ENCODE measurements at regions not wholly inside any gene's neighbourhood (a gene's known extent, or its start where the extent isn't known, plus 50 kb on each side); places are given as distances from the start of the nearest gene placed in this dataset.

GRCh38 chrX:10090319-10090718 is 66.5 kb upstream of the CLCN4 start:
- FAIRE-seq = peak; percentile 56
- H3K4me3 ChIP-seq (replicated peaks in 1 of 3; ENCODE audit: insufficient read depth in 1 of 3, low read depth in 2 of 3, low read length in 3 of 3) = no peak overlapping the region

DNA sequence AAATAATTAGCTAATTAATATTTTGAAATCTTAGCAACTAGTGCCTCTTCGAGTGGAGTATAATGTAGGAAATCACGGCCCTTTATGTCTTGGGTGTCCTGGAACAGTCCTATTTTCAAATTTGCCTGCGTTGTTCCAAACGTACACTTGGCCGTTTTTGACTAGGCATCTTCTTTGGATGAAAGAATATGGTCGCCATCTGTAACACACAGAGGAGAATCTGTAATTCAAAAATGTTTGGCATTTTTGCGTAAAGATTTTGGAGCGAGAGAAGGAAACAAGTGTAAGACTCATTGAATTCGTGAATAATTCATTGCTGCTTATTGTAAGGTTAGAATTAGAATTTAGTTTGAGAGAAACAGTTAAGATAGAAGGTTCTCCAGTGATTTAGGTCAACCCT is 61.5 kb upstream of the CLCN4 start:
- CTCF ChIA-PET (ENCODE audit: low intra/inter-chr PET ratio, low total read pairs) = no interaction called here
- no peak overlapping the region for H3K27ac ChIP-seq (ENCODE audit: extremely low read length, insufficient read depth, low read length)
- H4K20me1 ChIP-seq (ENCODE audit: insufficient read depth, low read length) = no peaks in the 10 kb centered on the region
- H3K4me2 ChIP-seq (ENCODE audit: low read depth, low read length) = no peak overlapping the region
- H3K36me3 ChIP-seq (replicated peaks in 1 of 2; ENCODE audit: control insufficient read depth in 1 of 2, insufficient read depth in 2 of 2, low read length in 2 of 2) = no peaks in the 10 kb centered on the region; a peak in 1 of 5 replicates
- BruUV-seq (replicated peaks) = no TSS peak
- ATAC-seq (no peak), FAIRE-seq (no peak), DNase-seq (ENCODE audit: low spot score) (no peak)
- H3K4me3 ChIP-seq (replicated peaks in 1 of 3; ENCODE audit: insufficient read depth in 1 of 3, low read depth in 2 of 3, low read length in 3 of 3) = no peak overlapping the region
- peaks cover 4% of the 10 kb centered on the region for H3K4me1 ChIP-seq (ENCODE audit: insufficient read depth, low read length)
- H3K79me2 ChIP-seq (ENCODE audit: insufficient read depth, low read length) = no peaks in the 10 kb centered on the region
- no peak overlapping the region for H2AFZ ChIP-seq (ENCODE audit: low read length)
- in situ Hi-C loops (cut with HindIII; ENCODE audit: extremely low pct_ligation_motif_present, low pct_unique_long_range_greater_than_20kb) (no loop called here), intact Hi-C loops (cut with micrococcal nuclease; ENCODE audit: unreplicated experiment) (no loop called here)
- TF ChIP-seq ZSCAN29 (CRISPR knock-in tag; conservative IDR thresholded peaks at IDR 0.05) = no peak
- no peak for TF ChIP-seq NFYC (CRISPR knock-in tag; IDR thresholded peaks at IDR 0.05)
- TF ChIP-seq KLF12 (CRISPR knock-in tag; IDR thresholded peaks at IDR 0.05; ENCODE audit: borderline replicate concordance) = no peak
- no peak for TF ChIP-seq KDM3A (CRISPR knock-in tag; IDR thresholded peaks at IDR 0.05; ENCODE audit: low read depth)
- no peak for TF ChIP-seq HOXA9 (CRISPR knock-in tag; IDR thresholded peaks at IDR 0.05; ENCODE audit: borderline replicate concordance)
- no peak for TF ChIP-seq RXRA (CRISPR knock-in tag; IDR thresholded peaks at IDR 0.05)
- TF ChIP-seq ZNF567 (CRISPR knock-in tag; IDR thresholded peaks at IDR 0.05; ENCODE audit: borderline replicate concordance) = no peak
- TF ChIP-seq ZBTB25 (CRISPR knock-in tag; IDR thresholded peaks at IDR 0.05) = no peak
- no peak for TF ChIP-seq KDM5A (IDR thresholded peaks at IDR 0.05; ENCODE audit: borderline replicate concordance, low read length)
- no peak for TF ChIP-seq CBX1 (IDR thresholded peaks at IDR 0.05; ENCODE audit: low read depth)
- TF ChIP-seq, protein P1, sequence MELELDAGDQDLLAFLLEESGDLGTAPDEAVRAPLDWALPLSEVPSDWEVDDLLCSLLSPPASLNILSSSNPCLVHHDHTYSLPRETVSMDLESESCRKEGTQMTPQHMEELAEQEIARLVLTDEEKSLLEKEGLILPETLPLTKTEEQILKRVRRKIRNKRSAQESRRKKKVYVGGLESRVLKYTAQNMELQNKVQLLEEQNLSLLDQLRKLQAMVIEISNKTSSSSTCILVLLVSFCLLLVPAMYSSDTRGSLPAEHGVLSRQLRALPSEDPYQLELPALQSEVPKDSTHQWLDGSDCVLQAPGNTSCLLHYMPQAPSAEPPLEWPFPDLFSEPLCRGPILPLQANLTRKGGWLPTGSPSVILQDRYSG (CRISPR knock-in tag; IDR thresholded peaks at IDR 0.05) = no peak
- no peak for TF ChIP-seq PRDM10 (CRISPR knock-in tag; IDR thresholded peaks at IDR 0.05; ENCODE audit: low read depth)
- WGBS (ENCODE audit: low lambda C conversion rate) = 98% methylated on average over 9 of the region's 9 CpGs
- H3K27me3 ChIP-seq (ENCODE audit: control insufficient read depth in 1 of 2, insufficient read depth in 2 of 2, low read length in 2 of 2) = no peaks in the 10 kb centered on the region
- H3K9ac ChIP-seq (ENCODE audit: insufficient read depth, low read depth, low read length) = no peak overlapping the region
- no peaks in the 10 kb centered on the region for H3K9me3 ChIP-seq (ENCODE audit: low read length)
- POLR2A ChIA-PET = no interaction called here

More at GRCh38 chrX:10090319-10090718, 66.5 kb upstream of the CLCN4 start:
- no peaks in the 10 kb centered on the region for H3K9me3 ChIP-seq (ENCODE audit: low read length)
- in situ Hi-C loops (cut with HindIII; ENCODE audit: extremely low pct_ligation_motif_present, low pct_unique_long_range_greater_than_20kb) = no loop called here
- no peaks in the 10 kb centered on the region for H3K36me3 ChIP-seq (replicated peaks in 1 of 2; ENCODE audit: control insufficient read depth in 1 of 2, insufficient read depth in 2 of 2, low read length in 2 of 2)
- H3K9ac ChIP-seq (ENCODE audit: insufficient read depth, low read depth, low read length) = no peak overlapping the region
- intact Hi-C loops (cut with micrococcal nuclease; ENCODE audit: unreplicated experiment) = no loop called here
- no peak overlapping the region for H2AFZ ChIP-seq (ENCODE audit: low read length)
- ChIA-PET POLR2A (no interaction called here), CTCF (ENCODE audit: low intra/inter-chr PET ratio, low total read pairs) (no interaction called here)
- TF ChIP-seq CEBPG (CRISPR knock-in tag; IDR thresholded peaks at IDR 0.05) = peak; percentile 55
- peak; percentile 88 for TF ChIP-seq CEBPB (IDR thresholded peaks at IDR 0.05; ENCODE audit: borderline replicate concordance, low read depth, low read length)
- TF ChIP-seq ZNF598 (CRISPR knock-in tag; IDR thresholded peaks at IDR 0.05; ENCODE audit: borderline replicate concordance) = no peak
- BruUV-seq (replicated peaks) = no TSS peak
- H3K27ac ChIP-seq (ENCODE audit: extremely low read length, insufficient read depth, low read length) = no peak overlapping the region
- DNase-seq (ENCODE audit: low spot score) (no peak), ATAC-seq (no peak)
- no peak overlapping the region for H3K4me2 ChIP-seq (ENCODE audit: low read depth, low read length)
- H3K4me1 ChIP-seq (ENCODE audit: insufficient read depth, low read length) = peaks cover 11% of the 10 kb centered on the region; the same call in 1 of the 2 replicates
- H3K27me3 ChIP-seq (ENCODE audit: control insufficient read depth in 1 of 2, insufficient read depth in 2 of 2, low read length in 2 of 2) = no peaks in the 10 kb centered on the region
- WGBS (ENCODE audit: low lambda C conversion rate) = 83% methylated on average over 11 of the region's 11 CpGs
- no peaks in the 10 kb centered on the region for H3K79me2 ChIP-seq (ENCODE audit: insufficient read depth, low read length)
- H4K20me1 ChIP-seq (ENCODE audit: insufficient read depth, low read length) = no peaks in the 10 kb centered on the region
